ENCODE measurements at regions not wholly inside any gene's neighbourhood (a gene's known extent, or its start where the extent isn't known, plus 50 kb on each side); places are given as distances from the start of the nearest gene placed in this dataset.

DNA sequence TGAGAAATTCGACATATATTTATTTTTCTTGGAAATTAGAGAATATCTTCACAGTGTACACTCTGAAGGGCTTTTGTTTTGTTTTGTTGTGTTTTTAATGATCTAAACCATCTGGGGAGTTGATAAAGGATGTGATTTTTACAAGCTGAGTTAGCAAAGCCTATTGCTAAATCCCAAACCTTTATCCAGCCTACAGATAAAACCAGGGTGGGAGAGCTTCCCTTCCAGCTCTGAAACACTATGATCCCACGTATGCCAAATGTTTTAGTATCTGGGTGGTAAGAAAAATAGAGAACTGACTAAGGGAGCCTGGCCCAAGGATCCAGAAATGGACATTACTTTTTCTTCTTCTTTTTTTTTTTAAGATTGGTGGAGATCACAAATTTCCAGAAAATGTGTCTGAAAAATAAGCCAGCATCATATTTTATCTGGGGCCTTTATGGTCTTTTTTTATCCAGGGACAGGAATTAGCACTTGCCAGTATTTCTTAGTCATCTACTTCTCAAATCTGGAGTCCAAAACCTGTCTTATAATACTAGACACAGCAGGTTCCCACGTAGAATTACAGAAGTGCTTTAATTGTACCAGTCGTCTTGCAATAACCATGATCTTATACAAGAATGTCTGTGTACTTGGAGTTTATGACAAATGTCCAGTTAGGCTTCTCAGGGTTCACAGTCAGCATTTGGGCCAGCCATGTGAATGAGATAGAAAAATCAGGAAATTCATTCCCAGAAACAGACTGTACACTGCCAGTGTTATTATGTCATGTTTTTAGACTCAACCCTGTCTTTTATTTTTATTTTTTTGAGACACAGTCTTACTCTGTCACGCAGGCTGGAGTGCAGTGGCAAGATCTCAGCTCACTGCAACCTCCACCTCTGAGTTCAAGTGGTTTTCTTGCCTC is 290.8 kb upstream of the MPDZ start:
- no peak for TF ChIP-seq EZH2 (IDR thresholded peaks at IDR 0.05; ENCODE audit: insufficient read depth, poor library complexity, severe bottlenecking)
- no peak for TF ChIP-seq EZH2phosphoT487 (IDR thresholded peaks at IDR 0.05; ENCODE audit: insufficient read depth, low read depth)

Measured in GM23248 (cell line).